ENCODE measurements at regions not wholly inside any gene's neighbourhood (a gene's known extent, or its start where the extent isn't known, plus 50 kb on each side); places are given as distances from the start of the nearest gene placed in this dataset.
"Not testable (repeated sequence)": the region's sequence is repeated elsewhere in the genome, so short reads cannot be mapped to it uniquely, and the experiment has no call there.

- DNase-seq = no peak
These were observed 1283.5 kb upstream of the TENM4 start for GRCh38 chr11:80724366-80724765.

GRCh38 chr11:80722629-80723028 is 1281.8 kb upstream of the TENM4 start:
- DNase-seq = no peak

- DNase-seq = no peak
These were observed 1279.5 kb upstream of the TENM4 start for GRCh38 chr11:80720295-80720694.

GRCh38 chr11:80719292-80719646 is 1278.4 kb upstream of the TENM4 start:
- DNase-seq = no peak

- no peak for DNase-seq
These were observed 1277.9 kb upstream of the TENM4 start for GRCh38 chr11:80718611-80719291.

DNA sequence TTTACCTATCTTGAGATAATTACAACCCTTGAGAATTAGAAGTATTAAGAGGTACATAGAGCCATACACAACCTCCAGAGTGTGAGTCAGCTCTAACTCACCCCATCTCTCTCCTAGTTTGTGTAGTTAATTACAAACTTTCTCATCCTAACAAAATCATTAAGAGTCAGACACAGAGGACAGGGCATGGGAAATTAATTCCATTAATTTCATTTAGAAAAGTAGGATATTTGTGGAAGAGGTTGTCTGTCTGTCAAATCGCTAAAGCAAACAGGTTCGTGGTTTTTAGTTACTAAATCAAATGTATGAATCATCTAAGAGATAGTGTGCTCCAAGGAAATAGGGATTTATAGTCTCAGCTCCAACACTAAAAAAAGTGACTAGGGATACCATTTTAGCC is 1261.4 kb upstream of the TENM4 start:
- DNase-seq = no peak

DNA sequence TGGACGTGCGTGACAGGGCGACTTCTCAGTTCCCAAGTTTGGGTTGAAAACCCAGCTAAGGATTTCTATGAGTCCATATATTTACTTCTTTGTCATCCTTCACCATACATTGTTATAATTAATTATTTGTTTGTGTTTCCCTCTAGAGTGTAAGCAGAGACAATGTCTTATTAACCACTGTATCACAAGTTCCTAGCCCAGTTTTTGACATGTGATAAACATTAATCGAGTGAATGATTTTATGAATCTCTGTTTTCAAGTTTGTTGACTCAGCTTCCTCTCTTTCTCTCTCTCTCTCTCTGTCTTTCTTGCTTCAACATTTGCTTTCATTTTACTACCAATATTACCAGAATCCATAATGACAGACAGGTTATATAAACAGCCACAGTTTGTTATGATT is 1259.6 kb upstream of the TENM4 start:
- DNase-seq = no peak

- not testable (repeated sequence) for DNase-seq
These were observed 1258.8 kb upstream of the TENM4 start for GRCh38 chr11:80699406-80700177.

GRCh38 chr11:80698637-80699036 is 1257.8 kb upstream of the TENM4 start:
- no peak for DNase-seq

GRCh38 chr11:80694385-80694784 is 1253.6 kb upstream of the TENM4 start:
- no peak for DNase-seq

DNA sequence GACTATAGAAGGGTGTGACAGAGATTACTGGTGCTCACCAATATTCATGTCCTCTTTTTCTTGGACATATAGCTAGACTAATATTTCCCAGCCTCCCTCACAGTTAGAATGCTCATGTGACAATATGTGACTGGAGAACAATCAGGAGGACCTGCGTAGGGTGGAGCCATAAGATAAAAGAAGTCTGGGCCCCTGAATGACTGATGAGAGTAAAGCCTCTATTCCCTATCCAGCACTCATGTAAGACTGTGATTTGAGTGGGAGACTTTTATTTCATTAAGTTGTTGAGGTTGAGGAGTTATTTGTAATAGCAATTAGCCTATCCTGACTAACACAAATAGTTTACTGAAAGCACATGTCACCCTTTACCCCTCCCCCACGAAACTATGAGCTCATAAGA is 1247.1 kb upstream of the TENM4 start:
- DNase-seq = no peak

DNA sequence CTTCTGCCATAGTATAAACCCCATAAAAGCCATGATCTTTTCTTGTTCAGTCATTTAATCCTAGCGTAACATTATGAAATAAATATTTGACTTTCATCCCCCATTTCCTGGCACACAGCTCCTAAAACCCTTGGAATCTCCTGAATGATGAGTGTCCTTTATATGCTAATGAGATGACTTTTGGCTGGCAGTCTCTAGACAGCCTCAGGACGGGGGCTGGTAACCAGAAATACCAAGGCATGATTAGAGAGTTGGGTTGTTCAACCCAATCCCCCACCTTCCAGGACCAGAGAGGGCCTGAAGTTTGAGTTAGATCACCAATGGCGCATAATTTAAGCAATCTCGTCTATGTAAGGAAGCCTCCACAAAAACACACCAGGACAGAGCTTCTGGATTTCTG is 1246.1 kb upstream of the TENM4 start:
- DNase-seq = no peak

DNA sequence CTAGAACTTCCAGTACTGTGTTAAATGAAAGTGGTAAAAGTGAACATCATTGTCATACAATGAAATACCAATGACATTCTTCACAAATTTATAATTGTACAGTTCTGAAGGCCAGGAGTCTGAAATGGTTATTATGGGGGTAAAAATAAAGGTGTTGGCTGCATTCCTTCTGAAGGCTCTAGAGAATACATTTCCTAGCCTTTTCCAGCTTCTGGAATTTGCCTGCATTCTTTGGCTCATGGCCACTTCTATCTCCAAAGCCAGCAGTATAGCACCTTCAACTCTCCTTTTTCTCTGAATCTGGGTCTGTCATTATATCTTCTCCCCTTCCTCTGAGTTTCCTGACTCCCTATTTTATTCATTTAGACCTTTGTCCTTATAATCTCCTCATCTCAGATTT is 1232.7 kb upstream of the TENM4 start:
- DNase-seq = no peak

DNA sequence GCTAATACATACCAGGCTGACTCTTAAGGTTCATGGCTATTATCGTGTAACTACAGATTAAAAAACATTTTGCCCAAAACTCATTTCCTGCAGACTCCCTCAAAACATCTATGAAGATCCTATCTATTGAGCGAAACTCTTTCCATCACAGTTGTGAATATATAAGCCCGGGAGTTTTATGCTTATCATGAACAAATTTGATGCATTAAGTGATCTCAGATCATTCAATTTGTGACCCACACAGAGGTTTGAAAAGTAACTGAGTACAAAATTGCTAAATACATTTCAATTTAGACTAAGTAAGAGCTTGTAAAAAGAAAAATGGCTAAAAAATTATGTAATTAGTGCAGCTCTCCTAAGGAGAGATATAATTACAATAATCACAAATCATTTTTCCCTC is 1228.8 kb upstream of the TENM4 start:
- no peak for DNase-seq

DNA sequence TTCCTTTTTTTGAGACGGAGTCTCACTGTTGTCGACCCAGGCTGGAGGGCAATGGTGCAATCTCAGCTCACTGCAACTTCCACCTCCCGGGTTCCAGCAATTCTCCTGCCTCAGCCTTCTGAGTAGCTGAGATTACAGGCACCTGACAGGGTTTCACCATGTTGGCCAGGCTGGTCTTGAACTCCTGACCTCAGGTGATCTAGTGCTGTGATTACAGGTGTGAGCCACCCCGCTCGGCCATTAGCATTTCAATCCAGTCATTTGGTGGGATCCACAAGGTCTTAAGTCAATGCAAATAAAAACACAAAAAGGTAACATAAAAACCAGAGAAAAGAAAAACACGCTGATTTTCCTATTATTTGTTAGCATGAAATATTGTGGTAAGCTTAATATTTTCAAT is 1227.2 kb upstream of the TENM4 start:
- no peak for DNase-seq

- DNase-seq = no peak
These were observed 1215.0 kb upstream of the TENM4 start for GRCh38 chr11:80655834-80656233.

DNA sequence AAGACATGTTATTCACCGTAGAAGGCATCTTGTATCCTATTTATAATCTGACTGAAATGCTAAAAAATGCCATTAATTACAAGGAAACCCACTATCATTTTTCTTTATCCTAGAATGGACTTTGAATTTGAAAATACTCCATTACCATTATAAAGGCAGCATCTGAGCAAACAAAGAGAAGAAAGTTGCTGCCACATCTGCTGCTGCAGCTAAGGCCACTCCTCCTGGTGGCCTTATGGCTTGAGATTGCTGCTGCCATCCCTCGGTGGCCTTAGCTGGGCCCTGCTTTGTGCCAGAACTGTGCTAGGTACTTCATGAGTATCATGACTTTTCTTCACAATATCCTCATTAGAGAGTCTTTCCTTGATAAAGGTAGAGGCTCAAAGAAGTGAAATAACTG is 1210.1 kb upstream of the TENM4 start:
- no peak for DNase-seq

DNA sequence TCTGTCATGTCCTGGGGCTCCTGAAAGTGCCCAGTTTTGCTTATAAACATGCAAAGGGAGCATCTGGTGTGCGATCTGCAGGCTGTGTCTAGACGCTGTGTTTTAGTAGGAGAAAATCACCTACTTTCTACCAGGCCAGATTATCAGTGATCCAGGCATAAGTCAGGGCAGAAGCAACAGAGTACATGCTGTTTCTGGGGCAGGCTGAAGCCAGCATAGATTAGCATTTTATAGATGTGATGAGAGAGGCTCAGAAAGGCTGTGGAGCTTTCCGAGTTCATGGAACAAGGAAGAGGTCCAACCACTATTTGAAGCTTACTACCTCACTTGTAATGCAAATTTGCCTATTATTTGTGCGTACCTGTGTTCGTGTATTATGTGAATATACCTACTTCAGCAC is 1208.4 kb upstream of the TENM4 start:
- DNase-seq = no peak

- no peak for DNase-seq
These were observed 1197.5 kb upstream of the TENM4 start for GRCh38 chr11:80638296-80638695.

GRCh38 chr11:80637571-80637970 is 1196.7 kb upstream of the TENM4 start:
- no peak for DNase-seq

- no peak for DNase-seq
These were observed 1196.2 kb upstream of the TENM4 start for GRCh38 chr11:80636999-80637398.

- no peak for DNase-seq
These were observed 1194.3 kb upstream of the TENM4 start for GRCh38 chr11:80635178-80635577.

GRCh38 chr11:80632691-80633090 is 1191.9 kb upstream of the TENM4 start:
- no peak for DNase-seq

DNA sequence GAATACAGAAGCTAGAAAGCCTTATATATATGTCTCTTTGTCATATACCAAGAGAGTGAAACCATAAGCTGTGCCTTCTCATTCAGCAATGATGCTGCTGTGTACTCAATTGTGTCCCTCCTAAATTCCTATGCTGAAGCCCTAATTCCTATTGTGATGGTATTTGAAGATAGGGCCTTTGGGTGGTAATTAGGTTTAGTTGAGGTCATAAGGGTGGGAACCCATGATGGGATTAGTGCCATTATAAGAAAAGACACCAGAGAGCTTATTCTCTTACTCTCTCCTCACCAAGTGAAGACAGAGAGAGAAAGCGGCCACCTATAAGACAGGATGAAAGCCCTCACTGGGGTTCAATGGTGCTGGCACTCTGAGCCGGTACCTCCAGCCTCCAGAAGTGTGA is 1191.3 kb upstream of the TENM4 start:
- no peak for DNase-seq

DNA sequence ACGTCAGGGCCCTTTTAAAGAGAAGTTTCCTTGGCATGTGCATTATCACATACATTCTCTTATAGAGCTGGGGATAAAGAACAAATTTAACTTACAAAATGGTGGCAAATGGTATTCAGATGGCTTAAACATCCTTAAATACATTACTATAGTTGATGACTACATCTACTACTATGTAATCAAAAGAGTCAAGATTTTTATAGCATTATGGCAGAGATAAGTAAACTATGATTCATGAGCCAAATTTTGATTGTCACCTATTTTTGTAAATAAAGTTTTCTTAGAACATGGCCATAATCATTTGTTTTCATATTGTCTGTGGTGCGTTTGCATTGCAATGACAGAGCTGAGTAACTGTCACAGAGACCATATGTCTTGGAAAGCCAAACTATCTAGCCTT is 1188.6 kb upstream of the TENM4 start:
- DNase-seq = no peak

Data from effector CD8-positive, alpha-beta T cell (primary cell).